GM21529 (cell line): ENCODE measurements at regions not wholly inside any gene's neighbourhood (a gene's known extent, or its start where the extent isn't known, plus 50 kb on each side); places are given as distances from the start of the nearest gene placed in this dataset.

Source experiments
- ATAC-seq: cut with Tn5 transposase; IDR thresholded peaks from one replicate; pipeline ENCODE4 v1.9.1; 2021; ENCODE audit not compliant: unreplicated experiment

GRCh38 chr14:98798099-98798498 lies 473.9 kb downstream of the BCL11B start:
- no peak for ATAC-seq

GRCh38 chr14:98799891-98800290 lies 472.1 kb downstream of the BCL11B start:
- ATAC-seq, result no peak

GRCh38 chr14:98802044-98802443 lies 470.0 kb downstream of the BCL11B start:
- no peak for ATAC-seq

- no peak for ATAC-seq
Measured at GRCh38 chr14:98803196-98803595, 468.8 kb downstream of the BCL11B start.

GRCh38 chr14:98808494-98809407 lies 463.2 kb downstream of the BCL11B start:
- ATAC-seq, result no peak

- ATAC-seq, result no peak
Measured at GRCh38 chr14:98816195-98816594, 455.8 kb downstream of the BCL11B start.

GRCh38 chr14:98816720-98817119 lies 455.3 kb downstream of the BCL11B start:
- no peak for ATAC-seq

- no peak for ATAC-seq
Measured at GRCh38 chr14:98819132-98819866, 452.7 kb downstream of the BCL11B start.

GRCh38 chr14:98819867-98820206 lies 452.2 kb downstream of the BCL11B start:
- ATAC-seq, result no peak

- ATAC-seq, result no peak
Measured at GRCh38 chr14:98822917-98823316, 449.1 kb downstream of the BCL11B start.

- no peak for ATAC-seq
Measured at GRCh38 chr14:98826618-98827017, 445.4 kb downstream of the BCL11B start.

- no peak for ATAC-seq
Measured at GRCh38 chr14:98834119-98834518, 437.9 kb downstream of the BCL11B start.

- no peak for ATAC-seq
Measured at GRCh38 chr14:98835051-98835824, 436.8 kb downstream of the BCL11B start.

- ATAC-seq, result no peak
Measured at GRCh38 chr14:98835825-98836100, 436.2 kb downstream of the BCL11B start.

GRCh38 chr14:98840091-98840490 lies 431.9 kb downstream of the BCL11B start:
- no peak for ATAC-seq

GRCh38 chr14:98840511-98840910 lies 431.5 kb downstream of the BCL11B start:
- ATAC-seq, result no peak

GRCh38 chr14:98844456-98844855 lies 427.5 kb downstream of the BCL11B start:
- no peak for ATAC-seq

GRCh38 chr14:98847521-98848468 lies 424.2 kb downstream of the BCL11B start:
- ATAC-seq, result no peak

- ATAC-seq, result no peak
Measured at GRCh38 chr14:98853063-98853729, 418.8 kb downstream of the BCL11B start.
